ENCODE measurements at regions not wholly inside any gene's neighbourhood (a gene's known extent, or its start where the extent isn't known, plus 50 kb on each side); places are given as distances from the start of the nearest gene placed in this dataset.

GRCh38 chr12:30043151-30043847 lies 259.6 kb upstream of the TMTC1 start:
- ATAC-seq (no peak), DNase-seq (no peak)
- H3K27ac ChIP-seq: no peak overlapping the region
- no peak overlapping the region for H3K4me3 ChIP-seq
- in situ Hi-C loops (cut with MboI; ENCODE audit: low sequenced_read_pairs in 4 of 4): no loop called here
- H3K9me3 ChIP-seq: no peaks in the 10 kb centered on the region
- no peaks in the 10 kb centered on the region for H3K4me1 ChIP-seq
- intact Hi-C loops (cut with DNase I; ENCODE audit: low total_unique reads): no loop called here
- no peaks in the 10 kb centered on the region for H3K27me3 ChIP-seq
- TF ChIP-seq POLR2A (IDR thresholded peaks at IDR 0.05) (no peak), CTCF (IDR thresholded peaks at IDR 0.05 in 4 of 5, conservative IDR thresholded peaks at IDR 0.05 in 1 of 5) (no peak)
- H3K36me3 ChIP-seq: no peaks in the 10 kb centered on the region

- in situ Hi-C loops (cut with MboI; ENCODE audit: low sequenced_read_pairs in 4 of 4): no loop called here
- no peak for ATAC-seq
Measured at GRCh38 chr12:30041096-30041495, 257.4 kb upstream of the TMTC1 start.

GRCh38 chr12:30030693-30031374 lies 247.1 kb upstream of the TMTC1 start:
- no peak overlapping the region for H3K4me3 ChIP-seq
- no peak for DNase-seq
- H3K27ac ChIP-seq: no peak overlapping the region
- ATAC-seq: no peak
- H3K4me1 ChIP-seq: no peaks in the 10 kb centered on the region
- no peaks in the 10 kb centered on the region for H3K9me3 ChIP-seq
- in situ Hi-C loops (cut with MboI; ENCODE audit: low sequenced_read_pairs in 4 of 4): no loop called here
- intact Hi-C loops (cut with DNase I; ENCODE audit: low total_unique reads): no loop called here
- no peaks in the 10 kb centered on the region for H3K36me3 ChIP-seq
- no peak for TF ChIP-seq POLR2A (IDR thresholded peaks at IDR 0.05)
- TF ChIP-seq CTCF (IDR thresholded peaks at IDR 0.05 in 4 of 5, conservative IDR thresholded peaks at IDR 0.05 in 1 of 5): no peak
- no peaks in the 10 kb centered on the region for H3K27me3 ChIP-seq

More at GRCh38 chr12:30041096-30041495, 257.4 kb upstream of the TMTC1 start:
- Histone ChIP-seq H3K4me3 (no peak overlapping the region), H3K4me1 (no peaks in the 10 kb centered on the region), H3K27me3 (no peaks in the 10 kb centered on the region), H3K27ac (no peak overlapping the region), H3K9me3 (no peaks in the 10 kb centered on the region), H3K36me3 (no peaks in the 10 kb centered on the region)
- no peak for DNase-seq
- TF ChIP-seq POLR2A (IDR thresholded peaks at IDR 0.05) (no peak), CTCF (IDR thresholded peaks at IDR 0.05 in 4 of 5, conservative IDR thresholded peaks at IDR 0.05 in 1 of 5) (no peak)
- intact Hi-C loops (cut with DNase I; ENCODE audit: low total_unique reads): no loop called here

- Histone ChIP-seq H3K4me3 (no peak overlapping the region), H3K36me3 (no peaks in the 10 kb centered on the region), H3K9me3 (no peaks in the 10 kb centered on the region), H3K27ac (no peak overlapping the region), H3K4me1 (no peaks in the 10 kb centered on the region), H3K27me3 (no peaks in the 10 kb centered on the region)
- DNase-seq: no peak
- in situ Hi-C loops (cut with MboI; ENCODE audit: low sequenced_read_pairs in 4 of 4) (no loop called here), intact Hi-C loops (cut with DNase I; ENCODE audit: low total_unique reads) (no loop called here)
- TF ChIP-seq CTCF (IDR thresholded peaks at IDR 0.05 in 4 of 5, conservative IDR thresholded peaks at IDR 0.05 in 1 of 5) (no peak), POLR2A (IDR thresholded peaks at IDR 0.05) (no peak)
- ATAC-seq: no peak
Measured at GRCh38 chr12:30026621-30027234, 243.0 kb upstream of the TMTC1 start.
